ENCODE measurements at regions not wholly inside any gene's neighbourhood (a gene's known extent, or its start where the extent isn't known, plus 50 kb on each side); places are given as distances from the start of the nearest gene placed in this dataset.
A peak's percentile ranks its signal among the peaks of the same experiment; 100 is the strongest.

DNA sequence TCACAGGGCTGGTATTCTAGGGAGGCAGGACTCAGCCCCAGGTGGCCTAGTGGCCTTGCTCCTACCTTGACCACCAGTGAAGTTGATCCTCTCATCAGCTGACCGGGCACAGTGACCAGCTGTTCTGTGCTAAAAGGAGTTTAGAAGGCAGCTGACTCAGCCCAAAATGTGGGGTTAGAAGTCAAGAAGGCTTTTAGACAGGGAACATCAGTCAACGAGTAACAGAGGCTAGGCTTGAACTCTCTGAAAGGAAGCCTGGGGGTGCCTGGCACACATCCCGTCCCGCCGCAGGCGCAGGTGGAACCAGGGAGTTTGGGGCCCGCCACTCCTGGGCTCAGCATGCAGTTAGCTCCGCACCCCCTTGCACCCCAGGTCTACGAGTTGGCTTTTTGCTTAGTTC is 114.9 kb upstream of the SLC45A1 start:
- no peak for DNase-seq (ENCODE audit: low read depth)

GRCh38 chr1:8202182-8202905 is 115.6 kb upstream of the SLC45A1 start:
- DNase-seq (ENCODE audit: low read depth): peak; percentile 45

DNA sequence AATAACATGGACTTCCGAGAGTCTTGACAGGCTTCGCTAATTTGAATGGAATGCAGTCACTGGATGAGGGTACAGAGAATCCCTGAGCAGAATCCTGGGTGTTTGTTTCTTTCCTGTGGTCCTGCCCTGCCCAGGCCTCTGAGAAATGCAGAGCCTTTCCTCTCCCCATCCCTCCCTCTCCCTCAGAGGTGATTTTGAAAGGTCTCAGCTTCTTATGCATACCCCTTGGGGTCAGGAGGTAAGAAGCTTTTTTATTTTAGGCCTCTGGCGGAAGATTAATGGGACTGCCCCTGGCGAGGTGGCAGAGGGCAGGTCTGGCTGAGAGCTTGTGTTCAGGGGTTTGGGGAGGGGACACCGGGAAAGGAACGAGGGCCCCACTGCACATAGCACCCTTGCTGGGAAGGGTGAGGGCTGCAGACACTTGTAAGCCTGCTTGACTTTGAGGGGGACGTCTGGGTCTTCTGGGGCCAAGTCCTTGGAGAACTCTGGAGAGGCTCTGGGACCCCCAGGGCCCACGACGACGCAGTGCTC is 116.5 kb upstream of the SLC45A1 start:
- peak; percentile 33 for DNase-seq (ENCODE audit: low read depth)

DNA sequence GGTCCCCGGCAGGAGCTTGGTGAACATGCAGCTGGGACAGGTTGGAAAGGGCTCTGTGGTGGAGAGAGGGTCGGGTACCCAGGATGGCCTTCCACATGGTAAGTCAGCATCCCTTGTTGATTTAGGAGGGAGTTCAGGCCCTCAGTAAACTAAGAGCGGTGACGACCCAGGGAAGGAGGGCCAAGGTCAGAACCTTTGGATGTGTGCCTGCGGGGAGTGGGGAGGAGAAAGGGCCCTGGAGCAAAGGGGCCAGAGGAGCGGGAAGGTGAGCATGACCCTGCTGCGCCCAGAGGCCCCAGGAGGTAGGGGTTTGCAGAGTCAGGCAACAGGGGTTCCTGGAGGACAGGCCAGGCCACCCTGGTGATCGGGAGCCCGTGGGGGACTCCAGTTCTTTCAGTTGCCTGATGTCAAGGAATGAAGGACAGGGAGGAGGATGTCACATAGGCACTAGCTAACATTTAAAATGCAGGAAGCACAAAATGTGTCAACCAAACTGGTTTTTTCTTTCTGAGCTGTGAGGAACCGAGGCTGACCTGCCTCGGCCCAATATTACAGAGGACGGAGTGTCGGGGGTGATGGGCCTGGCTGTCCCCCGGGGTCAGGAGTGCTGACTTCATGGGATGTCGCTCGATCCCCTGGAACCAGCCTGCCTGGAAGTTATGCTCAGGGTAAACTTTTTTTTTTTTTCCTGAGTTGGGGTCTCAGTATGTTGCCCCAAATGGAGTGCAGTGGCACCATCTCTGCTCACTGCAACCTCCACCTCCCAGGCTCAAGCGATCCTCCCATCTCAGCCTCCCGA is 117.4 kb upstream of the SLC45A1 start:
- DNase-seq (ENCODE audit: low read depth): no peak

DNA sequence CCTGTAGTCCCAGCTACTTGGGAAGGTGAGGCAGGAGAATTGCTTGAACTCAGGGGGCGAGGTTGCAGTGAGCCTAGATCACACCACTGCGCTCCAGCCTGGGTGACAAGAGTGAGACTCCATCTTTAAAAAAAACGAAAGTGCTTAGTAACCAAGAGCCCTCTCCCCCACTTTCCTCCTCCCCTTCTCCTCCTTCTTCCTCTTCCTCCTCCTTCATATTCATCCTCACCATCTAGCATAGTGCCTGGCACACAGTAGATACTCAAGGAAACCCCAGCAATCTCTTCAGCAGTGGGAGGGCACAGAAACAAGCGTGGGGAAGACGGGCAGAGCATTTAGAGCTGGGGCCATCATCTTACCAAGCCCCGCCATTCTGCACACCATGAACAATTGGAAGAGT is 119.4 kb upstream of the SLC45A1 start:
- DNase-seq (ENCODE audit: low read depth): no peak

- peak; percentile 95 for DNase-seq (ENCODE audit: low read depth)
Measured at GRCh38 chr1:8197493-8198282, 120.2 kb upstream of the SLC45A1 start.

DNA sequence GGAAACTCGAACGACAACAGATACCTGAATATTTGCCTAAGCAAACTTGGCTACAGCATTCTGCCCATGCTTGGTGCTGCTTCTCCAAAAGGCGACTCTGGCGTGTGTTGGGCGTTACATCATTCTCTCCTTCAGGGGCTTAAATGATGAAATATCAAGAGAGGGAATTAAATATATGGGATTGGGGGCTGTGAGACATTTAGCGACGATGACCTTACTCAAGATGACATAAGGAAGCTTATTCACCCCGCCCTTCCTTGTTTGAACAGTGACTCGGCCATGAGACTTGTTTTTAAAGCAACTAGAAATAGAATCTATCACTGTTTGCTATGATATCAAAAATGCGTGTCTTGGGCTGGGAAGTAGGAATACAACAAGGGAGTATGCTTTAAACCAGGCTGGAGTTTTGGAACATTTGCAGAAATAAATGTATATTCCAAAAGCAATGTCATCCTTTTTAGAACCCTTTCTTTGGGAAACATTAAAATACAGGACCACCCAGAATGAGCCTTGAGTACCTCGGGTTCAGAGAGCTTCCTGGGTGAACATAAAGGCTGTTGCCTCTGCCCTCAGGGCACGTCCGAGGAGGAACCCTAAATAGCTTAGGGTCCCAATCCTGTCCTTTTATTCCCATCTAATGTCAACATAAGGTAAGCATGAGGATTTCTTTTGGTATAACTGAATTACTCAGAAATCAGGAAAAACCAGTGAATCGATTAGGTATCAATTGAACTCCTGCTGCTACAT is 123.3 kb upstream of the SLC45A1 start:
- no peak for DNase-seq (ENCODE audit: low read depth)

DNA sequence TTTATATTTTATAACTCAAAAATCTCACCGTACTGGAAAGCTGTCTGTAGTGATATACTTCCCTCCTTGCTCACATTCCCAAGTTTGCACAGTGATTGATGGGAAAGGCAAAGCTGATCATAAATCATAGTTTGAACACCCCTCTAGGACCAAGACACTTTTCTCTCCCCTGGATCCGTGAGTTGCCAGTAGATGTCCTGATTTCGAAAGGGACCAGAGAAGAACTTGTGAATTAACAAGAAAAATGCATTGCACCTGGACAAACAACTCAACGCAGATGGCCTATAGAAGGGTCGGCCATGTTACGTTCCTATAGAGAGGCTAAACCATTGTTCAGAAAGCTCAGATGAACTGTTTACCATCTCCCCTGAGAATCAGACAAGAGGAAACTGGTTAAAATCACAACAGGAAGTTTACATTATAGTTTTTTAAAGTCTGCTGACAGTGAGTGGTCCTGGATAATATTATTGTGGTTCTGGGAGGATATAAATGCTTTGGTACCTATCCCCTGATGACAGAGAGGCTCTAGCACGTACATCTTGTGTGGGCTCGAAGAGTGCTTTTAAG is 124.0 kb upstream of the SLC45A1 start:
- no peak for DNase-seq (ENCODE audit: low read depth)

DNA sequence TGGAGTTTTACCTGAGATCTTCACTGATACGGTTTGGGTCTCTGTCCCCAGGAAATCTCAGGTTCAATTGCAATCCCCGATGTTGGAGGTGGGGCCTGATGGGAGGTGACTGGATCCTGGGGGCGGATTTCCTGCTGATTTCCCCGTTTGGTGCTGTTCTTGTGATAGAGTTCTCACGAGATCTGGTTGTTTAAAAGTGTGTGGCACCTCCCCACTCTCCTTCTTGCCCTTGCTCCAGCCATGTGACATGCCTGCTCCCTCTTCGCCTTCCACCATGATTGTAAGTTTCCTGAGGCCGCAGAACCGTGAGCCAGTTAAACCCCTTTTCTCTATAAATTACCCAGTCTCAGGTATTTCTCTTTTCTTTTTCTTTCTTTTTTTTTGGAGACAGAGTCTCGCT is 126.4 kb upstream of the SLC45A1 start:
- DNase-seq (ENCODE audit: low read depth): no peak

DNA sequence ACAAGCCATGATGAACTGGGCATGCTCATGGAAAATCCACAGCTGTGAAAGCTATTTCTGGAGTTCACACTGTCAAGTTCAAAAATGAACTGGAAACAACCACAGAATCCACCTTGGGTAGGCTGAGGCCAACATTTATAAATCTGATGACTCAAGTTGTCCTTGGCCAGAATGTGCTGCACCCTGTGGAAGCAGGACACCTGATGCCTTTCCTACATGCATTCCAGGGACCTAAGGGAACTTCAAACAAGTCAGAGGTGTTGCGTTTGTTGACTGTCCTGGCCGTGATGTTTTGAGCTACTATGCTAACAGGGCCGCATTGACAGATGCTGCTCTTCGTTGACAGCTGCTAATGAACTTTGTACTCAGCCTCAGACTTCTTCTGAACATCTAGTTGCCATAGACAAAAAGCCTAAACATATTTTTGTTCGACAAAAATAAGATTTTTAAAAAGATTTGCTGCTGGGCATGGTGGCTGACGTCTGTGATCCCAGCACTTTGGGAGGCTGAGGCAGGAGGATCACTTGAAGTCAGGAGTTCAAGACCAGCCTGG is 127.9 kb upstream of the SLC45A1 start:
- peak; percentile 75 for DNase-seq (ENCODE audit: low read depth)

DNA sequence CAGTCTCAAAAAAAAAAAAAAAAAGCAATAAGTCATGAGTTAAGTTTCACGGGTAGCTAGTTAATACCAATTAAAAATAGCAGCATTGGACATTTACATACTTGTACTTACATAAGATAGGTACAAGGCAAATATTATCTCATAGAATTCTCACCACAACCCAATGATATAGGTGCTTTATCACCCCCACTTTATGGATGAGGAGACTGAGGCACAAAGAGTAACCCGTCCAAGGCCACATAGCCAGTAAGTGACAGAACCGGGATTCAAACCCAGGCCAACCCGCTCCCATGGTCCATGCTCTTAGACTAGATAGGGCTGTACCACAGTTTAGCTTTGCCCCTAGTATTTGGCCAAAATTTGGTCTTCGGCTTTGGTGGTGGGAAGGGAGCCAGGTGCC is 132.5 kb upstream of the SLC45A1 start:
- DNase-seq (ENCODE audit: low read depth): no peak

DNA sequence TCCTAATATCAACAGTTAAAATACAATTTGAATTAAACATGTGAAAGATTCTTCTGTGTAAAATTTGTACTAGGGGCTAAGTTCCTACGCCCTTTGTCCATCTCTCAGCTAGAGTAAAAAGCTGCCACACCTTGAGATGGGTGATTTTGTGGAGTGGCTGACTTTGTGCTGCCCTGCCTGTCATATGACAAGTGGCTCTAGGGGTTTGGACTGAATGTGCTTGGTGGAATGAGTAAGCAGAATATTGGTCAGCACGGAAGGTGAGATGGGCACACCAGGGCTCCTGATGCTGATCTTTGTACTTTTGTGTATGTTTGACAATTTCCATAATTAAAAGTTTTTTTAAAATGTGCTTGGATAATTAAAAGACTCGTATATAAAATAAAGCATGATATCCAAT is 133.6 kb upstream of the SLC45A1 start:
- DNase-seq (ENCODE audit: low read depth): peak; percentile 48

- DNase-seq (ENCODE audit: low read depth): peak; percentile 96
Measured at GRCh38 chr1:8182034-8182761, 135.7 kb upstream of the SLC45A1 start.

DNA sequence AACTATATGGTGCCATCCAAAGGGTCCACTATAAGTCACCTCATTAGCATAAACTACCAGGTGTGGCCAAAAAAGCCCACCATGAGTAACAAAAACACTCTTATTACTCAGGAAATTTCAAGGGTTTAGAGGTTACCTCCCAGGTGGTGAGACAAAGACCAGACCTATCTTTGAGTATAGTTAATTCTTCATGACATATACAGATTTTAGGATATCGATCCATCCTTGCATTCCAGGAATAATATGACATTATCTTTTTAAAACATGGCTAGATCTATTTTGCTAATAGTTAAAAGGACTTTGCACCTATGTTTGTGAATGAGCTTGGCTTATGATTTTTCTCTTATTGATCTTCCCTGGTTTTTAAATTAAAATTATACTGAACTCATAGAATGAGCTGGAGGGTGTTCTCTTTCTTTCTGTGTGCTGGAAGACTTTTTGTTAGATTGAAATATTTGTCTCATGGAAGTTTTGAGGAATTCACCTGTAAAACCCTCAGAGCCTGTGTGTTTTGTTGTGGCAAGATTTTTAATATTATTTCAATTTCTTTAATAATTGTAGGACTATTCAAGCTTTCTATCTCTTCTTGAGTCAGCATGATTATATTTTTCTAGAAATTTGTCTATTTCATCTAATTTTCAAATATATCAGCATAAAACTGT is 138.7 kb upstream of the SLC45A1 start:
- DNase-seq (ENCODE audit: low read depth): no peak

DNA sequence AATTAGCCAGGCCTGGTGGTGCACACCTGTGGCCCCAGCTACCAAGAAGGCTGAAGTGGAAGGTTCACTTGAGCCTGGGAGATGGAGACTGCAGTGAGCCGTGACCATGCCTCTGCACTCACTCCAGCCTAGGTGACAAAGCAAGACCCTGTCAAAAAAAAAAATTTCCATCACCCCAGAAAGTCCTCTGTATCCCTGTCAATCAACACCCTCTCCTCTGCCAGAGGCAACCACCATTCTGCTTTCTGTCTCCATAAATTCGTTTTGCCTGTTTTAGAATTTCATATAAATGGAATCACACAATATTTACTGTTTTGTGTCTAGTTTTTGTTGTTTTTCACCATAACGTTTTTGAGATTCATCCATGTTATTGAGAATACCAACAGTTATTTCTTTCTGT is 141.6 kb upstream of the SLC45A1 start:
- DNase-seq (ENCODE audit: low read depth): no peak

DNA sequence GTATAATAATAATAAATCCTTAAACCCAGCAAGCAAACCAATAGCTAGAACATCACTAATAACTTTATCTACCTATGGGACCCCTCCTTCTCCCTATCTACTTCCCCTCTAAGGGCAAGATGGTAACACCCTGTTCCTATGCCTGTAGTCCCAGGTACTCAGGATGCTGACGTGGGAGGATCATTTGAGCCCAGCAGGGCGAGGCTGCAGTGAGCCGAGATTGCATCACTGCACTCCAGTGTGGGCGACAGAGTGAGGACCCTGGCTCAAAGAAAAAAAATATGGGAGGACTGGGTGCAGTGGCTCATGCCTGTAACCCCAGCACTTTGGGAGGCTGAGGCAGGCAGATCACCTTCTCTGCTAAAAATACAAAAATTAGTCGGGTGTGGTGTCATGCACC is 143.1 kb upstream of the SLC45A1 start:
- DNase-seq (ENCODE audit: low read depth): no peak

GRCh38 chr1:8171751-8172464 is 145.8 kb upstream of the ERRFI1 start:
- no peak for DNase-seq (ENCODE audit: low read depth)

DNA sequence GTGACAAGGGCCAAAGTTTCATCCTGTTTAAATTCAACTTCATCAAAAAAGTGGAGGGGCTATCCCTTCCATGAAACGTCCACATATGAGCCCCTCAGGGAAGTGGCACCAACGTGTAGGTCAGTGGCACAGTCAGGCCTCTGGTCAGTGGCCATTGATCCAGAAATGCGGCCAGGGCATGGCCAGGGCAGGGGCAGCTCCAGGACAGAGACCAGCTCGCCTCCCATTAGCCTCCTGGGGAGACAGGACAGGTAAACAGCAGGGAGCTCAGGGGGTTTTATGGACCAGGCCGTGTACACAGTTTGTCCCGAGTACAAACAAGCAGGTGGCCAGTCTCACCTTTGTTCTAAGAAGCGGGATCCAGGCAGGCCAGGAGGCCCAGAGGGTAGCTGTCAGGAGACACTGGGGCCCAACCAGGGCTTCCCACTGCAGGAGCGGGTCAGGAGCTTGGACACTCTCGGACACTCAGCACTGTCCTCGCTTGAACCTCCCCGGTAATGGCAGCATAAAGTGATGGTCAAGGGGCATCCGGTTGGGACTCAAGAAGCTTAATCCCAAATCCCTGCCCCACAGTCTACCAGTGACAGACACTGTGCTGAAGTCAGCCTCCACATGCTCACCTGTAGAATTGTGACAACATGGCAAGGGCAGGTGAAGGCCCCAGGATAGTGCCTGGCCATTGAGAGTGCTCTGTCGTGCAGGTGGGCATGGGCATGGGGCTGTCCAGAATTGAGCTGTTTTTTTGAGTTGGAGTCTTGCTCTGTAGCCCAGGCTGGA is 144.1 kb upstream of the ERRFI1 start:
- no peak for DNase-seq (ENCODE audit: low read depth)

Measured in M059J (cell line).